Stimulated activated CD4-positive, alpha-beta T cell treated with anti-CD3 and anti-CD28 coated beads, Interleukin-12 subunit alpha, Interleukin-12 subunit beta, amount 100 ng/mL, for 48 hours (primary cell): ENCODE measurements at regions not wholly inside any gene's neighbourhood (a gene's known extent, or its start where the extent isn't known, plus 50 kb on each side); places are given as distances from the start of the nearest gene placed in this dataset.

Experiments used
- DNase-seq, 3 donors: peaks; one replicate each; pipeline ENCODE4 v3.0.0-alpha.2; 2020; ENCODE audit warnings: low read depth in 2 of 3, low spot score in 1 of 3

GRCh38 chr14:87179936-87180335, 813.0 kb downstream of the GALC start:
- DNase-seq = no peak

DNA sequence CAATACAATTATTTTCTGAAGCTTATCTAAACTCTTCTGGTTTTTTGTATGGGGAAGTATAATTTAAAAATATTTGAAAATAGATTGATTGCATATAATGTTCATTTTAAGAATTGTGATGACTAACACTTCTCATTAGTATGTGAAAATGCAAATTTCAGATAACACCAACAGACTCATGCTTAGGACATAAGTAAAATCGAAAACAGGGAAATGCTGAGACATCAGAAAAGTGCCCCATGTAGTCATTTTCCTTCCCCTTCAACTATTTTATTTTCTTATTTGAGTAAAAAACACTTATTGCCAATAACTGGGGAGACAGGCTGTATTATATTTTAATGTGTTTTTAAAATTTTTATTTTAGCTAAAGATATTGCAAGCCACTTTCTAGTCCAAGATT, 814.7 kb downstream of the GALC start:
- no peak for DNase-seq

GRCh38 chr14:87175175-87175574, 817.8 kb downstream of the GALC start:
- no peak for DNase-seq

DNA sequence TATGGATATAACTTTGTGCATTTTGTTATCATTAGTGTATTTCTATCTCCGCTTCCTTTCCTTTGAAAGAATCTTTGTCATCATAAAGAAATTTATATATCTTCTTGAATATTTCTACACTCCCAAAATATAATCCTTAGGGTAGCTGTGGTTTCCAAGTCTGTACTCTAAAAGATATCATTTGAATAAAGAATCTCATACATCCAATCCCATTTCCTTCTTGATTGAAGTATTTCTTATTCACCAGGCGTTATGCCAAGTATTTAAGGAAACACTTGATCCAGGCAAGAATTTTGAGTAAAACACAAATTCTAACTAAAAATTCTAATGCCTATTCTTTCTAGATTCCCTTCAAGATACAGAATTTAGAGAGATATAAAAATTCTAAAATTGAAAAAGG, 821.8 kb downstream of the GALC start:
- no peak for DNase-seq

DNA sequence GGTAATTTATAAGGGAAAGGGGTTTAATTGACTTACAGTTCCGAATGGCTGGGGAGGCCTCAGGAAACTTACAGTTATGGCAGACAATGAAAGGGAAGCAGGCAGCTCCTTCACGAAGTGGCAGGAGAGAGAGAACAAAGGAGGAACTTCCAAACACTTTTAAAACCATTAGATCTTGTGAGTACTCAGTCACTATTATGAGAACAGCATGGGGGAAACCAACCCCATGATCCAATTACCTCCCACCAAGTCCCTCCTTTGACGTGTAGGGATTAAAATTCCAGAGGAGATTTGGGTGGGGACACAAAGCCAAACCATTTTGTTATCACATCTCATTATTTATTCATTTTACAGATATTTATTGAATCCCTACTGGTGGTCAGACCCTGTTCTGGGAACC, 822.8 kb downstream of the GALC start:
- DNase-seq = no peak

- no peak for DNase-seq
These were observed 823.6 kb downstream of the GALC start for GRCh38 chr14:87169362-87169761.

DNA sequence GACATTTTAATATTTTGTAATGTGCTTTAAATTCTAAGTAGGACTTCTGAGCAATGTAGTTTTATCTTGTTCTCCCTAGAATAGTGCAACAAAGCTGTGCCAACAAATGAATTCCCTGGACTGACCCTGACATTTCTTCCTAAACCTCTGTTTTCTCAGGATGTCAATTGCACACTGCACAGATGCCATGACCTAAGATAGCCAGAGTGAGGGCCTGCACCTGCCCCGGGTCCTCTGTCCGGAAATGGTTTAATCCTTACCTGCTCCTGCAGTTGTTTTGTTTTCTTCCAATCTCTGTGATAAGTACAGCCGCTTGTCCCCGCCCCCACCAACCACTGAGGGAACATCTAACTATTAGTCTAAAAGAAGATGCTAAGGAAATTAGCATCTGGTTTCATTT, 831.5 kb downstream of the GALC start:
- no peak for DNase-seq

GRCh38 chr14:87160989-87161388, 832.0 kb downstream of the GALC start:
- no peak for DNase-seq

DNA sequence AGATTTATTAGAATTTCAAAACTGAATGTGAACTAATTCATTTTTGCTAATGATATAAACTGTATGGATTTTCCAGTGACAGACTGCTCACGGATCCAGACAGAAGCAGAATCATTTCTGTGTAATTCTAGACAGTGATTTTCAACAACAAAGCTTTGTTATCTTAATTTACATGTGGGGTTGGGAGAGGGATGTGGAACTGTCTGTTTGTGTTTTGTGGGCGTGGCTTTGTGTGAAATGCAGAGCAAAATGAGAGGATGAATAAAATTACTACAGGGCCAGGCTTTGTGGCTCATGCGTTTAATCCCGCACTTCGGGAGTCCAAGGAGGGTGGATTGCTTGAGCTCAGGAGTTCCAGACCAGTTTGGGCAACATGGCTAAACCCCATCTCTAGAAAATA, 834.7 kb downstream of the GALC start:
- DNase-seq = no peak

GRCh38 chr14:87156878-87157277, 836.1 kb downstream of the GALC start:
- no peak for DNase-seq

DNA sequence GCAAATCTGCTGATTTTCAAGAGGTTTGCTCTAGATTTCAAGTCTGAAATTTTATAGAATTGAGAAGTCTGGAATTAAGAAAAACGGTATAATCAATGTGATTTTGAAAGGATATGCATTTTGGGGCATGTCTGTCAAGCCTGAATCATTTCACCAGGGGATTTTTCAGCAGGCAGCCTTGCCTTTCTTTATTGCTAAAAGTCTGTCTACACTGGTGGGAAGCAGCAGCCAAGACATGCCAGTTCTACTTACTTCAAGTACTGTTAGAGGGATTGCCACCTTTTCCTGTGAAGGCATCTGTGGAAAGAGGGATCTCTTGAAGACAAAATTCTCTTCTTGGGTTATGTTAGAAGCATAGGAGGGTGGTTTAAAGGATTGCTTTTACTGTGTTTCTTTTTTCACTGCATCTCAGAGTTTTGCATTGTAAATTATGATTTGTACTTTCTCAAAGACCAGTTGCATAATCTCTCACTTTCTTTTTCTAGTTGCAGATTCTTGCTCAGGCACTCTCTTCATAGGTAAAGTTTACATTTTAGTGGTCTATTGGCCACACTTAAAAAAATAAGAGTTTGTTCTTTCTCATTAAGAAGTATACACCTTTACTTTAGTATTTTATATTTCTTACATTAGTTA, 837.0 kb downstream of the GALC start:
- no peak for DNase-seq

GRCh38 chr14:87153901-87154300, 839.1 kb downstream of the GALC start:
- no peak for DNase-seq

GRCh38 chr14:87153391-87153790, 839.6 kb downstream of the GALC start:
- DNase-seq = no peak

GRCh38 chr14:87152693-87153092, 840.3 kb downstream of the GALC start:
- no peak for DNase-seq

- no peak for DNase-seq
These were observed 843.2 kb downstream of the GALC start for GRCh38 chr14:87149583-87150354.

- no peak for DNase-seq
These were observed 844.3 kb downstream of the GALC start for GRCh38 chr14:87148655-87149054.

- no peak for DNase-seq
These were observed 850.3 kb downstream of the GALC start for GRCh38 chr14:87142551-87143211.

- DNase-seq = no peak
These were observed 851.2 kb downstream of the GALC start for GRCh38 chr14:87141801-87142200.

DNA sequence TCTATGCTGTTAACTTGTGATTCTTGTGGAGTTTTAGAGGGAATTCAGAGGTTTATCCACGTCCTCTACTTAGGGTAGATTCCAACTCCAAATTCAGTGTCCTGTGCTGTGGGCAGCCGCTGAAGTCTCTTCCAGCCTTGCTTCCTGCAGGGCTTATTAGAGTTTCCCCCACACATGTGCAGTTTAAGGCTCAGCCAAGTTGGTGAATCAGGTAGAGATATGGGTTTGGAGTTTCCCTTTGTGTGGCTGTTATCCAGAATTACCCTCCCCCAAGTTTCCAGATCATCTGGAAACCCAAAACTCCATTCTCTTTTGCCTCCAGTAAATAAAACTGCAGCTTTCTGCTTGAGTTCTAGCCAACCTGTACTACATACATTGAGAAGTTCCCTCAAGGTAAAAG, 853.7 kb downstream of the GALC start:
- DNase-seq = no peak

- DNase-seq = no peak
These were observed 859.7 kb downstream of the GALC start for GRCh38 chr14:87133073-87133801.

DNA sequence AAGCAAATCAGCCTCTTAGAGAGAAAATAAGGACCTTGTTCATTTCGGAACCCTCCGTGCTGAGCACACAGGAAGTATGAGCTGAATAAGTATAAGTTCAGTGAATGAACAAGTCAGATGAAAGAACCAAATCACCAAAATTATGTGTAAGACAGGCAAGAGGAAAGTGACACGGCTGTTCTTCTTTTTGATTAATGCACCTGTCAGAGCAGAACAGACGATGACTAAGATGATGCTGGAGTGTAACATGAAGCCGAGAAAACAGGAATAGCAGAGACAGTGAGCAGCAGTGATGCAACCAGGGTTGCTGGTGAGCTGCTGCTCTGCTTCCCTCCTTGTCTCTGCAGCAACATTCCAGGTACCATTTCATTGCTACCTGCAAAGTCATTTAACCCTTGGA, 861.1 kb downstream of the GALC start:
- DNase-seq = no peak

GRCh38 chr14:87122166-87122565, 870.8 kb downstream of the GALC start:
- DNase-seq = no peak
